Smooth muscle cell (in vitro differentiated cells): ENCODE measurements at regions not wholly inside any gene's neighbourhood (a gene's known extent, or its start where the extent isn't known, plus 50 kb on each side); places are given as distances from the start of the nearest gene placed in this dataset.

ENCODE experiments used
- DNase-seq: peaks from one replicate; lab custom pipeline; 2025; ENCODE audit not compliant: unreplicated experiment; lab: John Stamatoyannopoulos, UW
- H2AFZ ChIP-seq: fragments of 200-600 bp; sonication (generic); 2 replicates; pipeline ENCODE4 v1.6.0; 2016; ENCODE audit warnings: antibody characterized with exemption, low read depth, mild to moderate bottlenecking
- H3F3A ChIP-seq: fragments of 200-600 bp; sonication (generic); 2 replicates; pipeline ENCODE4 v1.6.0; 2017; ENCODE audit warnings: antibody characterized with exemption, low read depth
- H3K27ac ChIP-seq: fragments of 200-600 bp; sonication (generic); 2 replicates; pipeline ENCODE4 v1.5.1; 2016; ENCODE audit warnings: low read depth, mild to moderate bottlenecking
- H3K27me3 ChIP-seq: fragments of 200-600 bp; sonication (generic); 2 replicates; pipeline ENCODE4 v1.6.1; 2016; ENCODE audit warnings: low read depth, mild to moderate bottlenecking
- H3K36me3 ChIP-seq: fragments of 200-600 bp; sonication (generic); 2 replicates; pipeline ENCODE4 v1.5.1; 2016; ENCODE audit warnings: low read depth
- H3K4me1 ChIP-seq: fragments of 200-600 bp; sonication (generic); 2 replicates; pipeline ENCODE4 v1.5.1; 2016; ENCODE audit warnings: low read depth
- H3K4me2 ChIP-seq: fragments of 200-600 bp; sonication (generic); 2 replicates; pipeline ENCODE4 v1.6.0; 2016; ENCODE audit warnings: mild to moderate bottlenecking
- H3K4me3 ChIP-seq: fragments of 200-600 bp; sonication (generic); 2 replicates; pipeline ENCODE4 v1.5.1; 2016; ENCODE audit warnings: mild to moderate bottlenecking
- H3K79me2 ChIP-seq: fragments of 200-600 bp; sonication (generic); 2 replicates; pipeline ENCODE4 v1.6.0; 2016; ENCODE audit warnings: low read depth, mild to moderate bottlenecking
- H3K9ac ChIP-seq: fragments of 200-600 bp; sonication (generic); 2 replicates; pipeline ENCODE4 v1.6.0; 2016; ENCODE audit warnings: low read depth
- H3K9me3 ChIP-seq: fragments of 200-600 bp; sonication (generic); replicated peaks from 2 replicates; pipeline ENCODE4 v1.5.1; 2016; ENCODE audit warnings: low read depth
- H4K20me1 ChIP-seq: fragments of 200-600 bp; sonication (generic); 2 replicates; pipeline ENCODE4 v1.6.0; 2016; ENCODE audit warnings: low read depth
- WGBS: methylation state at CpG from one replicate; pipeline ENCODE4 v1.1.7; 2016; ENCODE audit warnings: low lambda C conversion rate; 5-methylcytosine and 5-hydroxymethylcytosine counted together
- TF ChIP-seq, protein P1 (sequence below): fragments of 200-600 bp; sonication (generic); IDR thresholded peaks from 2 replicates; pipeline ENCODE4 v1.5.1; 2017; ENCODE audit warnings: borderline replicate concordance, mild to moderate bottlenecking, antibody characterized with exemption; ENCODE audit not compliant: insufficient read depth, poor library complexity, severe bottlenecking

- Histone ChIP-seq H3K79me2 (no peaks in the 10 kb centered on the region), H2AFZ (no peak overlapping the region), H3K9ac (no peak overlapping the region), H3K27me3 (no peaks in the 10 kb centered on the region), H3K9me3 (no peaks in the 10 kb centered on the region), H3K4me2 (no peak overlapping the region), H3F3A (no peaks in the 10 kb centered on the region), H3K4me1 (peaks cover 7% of the 10 kb centered on the region), H4K20me1 (no peaks in the 10 kb centered on the region), H3K4me3 (no peak overlapping the region), H3K36me3 (no peaks in the 10 kb centered on the region), H3K27ac (no peak overlapping the region)
- WGBS, result 81% methylated on average over 7 of the region's 7 CpGs
- no peak for DNase-seq
- TF ChIP-seq, protein P1, sequence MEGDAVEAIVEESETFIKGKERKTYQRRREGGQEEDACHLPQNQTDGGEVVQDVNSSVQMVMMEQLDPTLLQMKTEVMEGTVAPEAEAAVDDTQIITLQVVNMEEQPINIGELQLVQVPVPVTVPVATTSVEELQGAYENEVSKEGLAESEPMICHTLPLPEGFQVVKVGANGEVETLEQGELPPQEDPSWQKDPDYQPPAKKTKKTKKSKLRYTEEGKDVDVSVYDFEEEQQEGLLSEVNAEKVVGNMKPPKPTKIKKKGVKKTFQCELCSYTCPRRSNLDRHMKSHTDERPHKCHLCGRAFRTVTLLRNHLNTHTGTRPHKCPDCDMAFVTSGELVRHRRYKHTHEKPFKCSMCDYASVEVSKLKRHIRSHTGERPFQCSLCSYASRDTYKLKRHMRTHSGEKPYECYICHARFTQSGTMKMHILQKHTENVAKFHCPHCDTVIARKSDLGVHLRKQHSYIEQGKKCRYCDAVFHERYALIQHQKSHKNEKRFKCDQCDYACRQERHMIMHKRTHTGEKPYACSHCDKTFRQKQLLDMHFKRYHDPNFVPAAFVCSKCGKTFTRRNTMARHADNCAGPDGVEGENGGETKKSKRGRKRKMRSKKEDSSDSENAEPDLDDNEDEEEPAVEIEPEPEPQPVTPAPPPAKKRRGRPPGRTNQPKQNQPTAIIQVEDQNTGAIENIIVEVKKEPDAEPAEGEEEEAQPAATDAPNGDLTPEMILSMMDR, result no peak
Observed at GRCh38 chr3:64992530-64993285, 304.9 kb upstream of the ADAMTS9 start.

DNA sequence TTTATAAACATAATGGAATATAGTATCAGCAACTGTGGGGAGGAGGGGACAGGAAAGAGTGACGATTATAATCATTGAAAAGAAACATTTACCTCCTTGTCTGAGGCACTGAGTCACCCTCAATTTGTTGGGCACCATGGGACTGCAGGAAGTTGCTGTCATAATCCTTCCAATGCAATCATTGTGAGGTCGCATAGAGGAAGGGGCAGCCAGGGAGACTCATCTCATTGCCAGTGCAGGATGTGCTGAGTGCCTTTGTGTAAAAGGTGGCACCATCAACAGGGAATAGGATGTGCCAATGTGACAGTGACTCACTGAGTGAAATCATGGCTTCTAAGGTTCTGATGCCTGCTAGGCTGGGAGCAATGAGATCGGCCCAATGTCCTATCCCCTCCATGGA is 300.4 kb upstream of the ADAMTS9 start:
- Histone ChIP-seq H3K9me3 (no peaks in the 10 kb centered on the region), H3F3A (peaks cover 6% of the 10 kb centered on the region), H3K27me3 (no peaks in the 10 kb centered on the region), H3K27ac (no peak overlapping the region), H3K79me2 (no peaks in the 10 kb centered on the region), H2AFZ (no peak overlapping the region), H4K20me1 (no peaks in the 10 kb centered on the region), H3K4me2 (no peak overlapping the region), H3K9ac (no peak overlapping the region), H3K36me3 (no peaks in the 10 kb centered on the region), H3K4me3 (no peak overlapping the region), H3K4me1 (peaks cover 6% of the 10 kb centered on the region)
- 55% methylated on average over 3 of the region's 3 CpGs for WGBS
- no peak for DNase-seq
- TF ChIP-seq, protein P1, result no peak

DNA sequence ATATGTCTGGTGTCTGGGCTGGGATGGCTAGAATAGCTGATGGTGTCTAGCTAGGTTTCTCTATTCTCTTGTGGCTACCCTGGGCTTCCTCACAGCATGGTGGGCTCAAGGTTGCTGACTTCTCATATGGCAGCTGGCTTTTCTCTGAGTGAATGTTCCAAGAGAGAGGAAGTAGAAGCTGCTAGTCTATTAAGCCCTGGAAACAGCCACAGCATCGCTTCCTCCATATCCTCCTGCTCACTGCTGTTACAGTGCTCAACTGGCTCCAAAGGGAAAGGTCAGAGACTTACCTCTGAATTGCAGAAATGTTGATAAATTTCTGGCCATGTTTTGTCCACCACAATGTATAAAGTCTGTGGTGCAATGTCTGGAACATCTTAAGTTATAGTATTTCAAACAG is 299.9 kb upstream of the ADAMTS9 start:
- peaks cover 7% of the 10 kb centered on the region for H3F3A ChIP-seq
- no peak overlapping the region for H3K4me3 ChIP-seq
- TF ChIP-seq, protein P1, result no peak
- no peak overlapping the region for H3K9ac ChIP-seq
- no peaks in the 10 kb centered on the region for H3K36me3 ChIP-seq
- H2AFZ ChIP-seq, result no peak overlapping the region
- H4K20me1 ChIP-seq, result no peaks in the 10 kb centered on the region
- no peaks in the 10 kb centered on the region for H3K79me2 ChIP-seq
- H3K9me3 ChIP-seq, result no peaks in the 10 kb centered on the region
- DNase-seq, result no peak
- H3K4me1 ChIP-seq, result peaks cover 6% of the 10 kb centered on the region
- H3K4me2 ChIP-seq, result no peak overlapping the region
- H3K27ac ChIP-seq, result no peak overlapping the region
- WGBS, result 96% methylated on average over 1 of the region's 1 CpG
- H3K27me3 ChIP-seq, result no peaks in the 10 kb centered on the region

GRCh38 chr3:64985072-64985471 is 297.3 kb upstream of the ADAMTS9 start:
- TF ChIP-seq, protein P1, result no peak
- 10% methylated on average over 2 of the region's 2 CpGs for WGBS

More at GRCh38 chr3:64985072-64985471, 297.3 kb upstream of the ADAMTS9 start:
- H3F3A ChIP-seq, result peaks cover 7% of the 10 kb centered on the region
- H3K9ac ChIP-seq, result no peak overlapping the region
- DNase-seq, result no peak
- H3K36me3 ChIP-seq, result no peaks in the 10 kb centered on the region
- no peak overlapping the region for H2AFZ ChIP-seq
- H3K27me3 ChIP-seq, result no peaks in the 10 kb centered on the region
- H3K9me3 ChIP-seq, result no peaks in the 10 kb centered on the region
- peak overlapping the region; percentile 42 for H3K27ac ChIP-seq
- peaks cover 6% of the 10 kb centered on the region for H3K4me1 ChIP-seq
- H3K4me3 ChIP-seq, result no peak overlapping the region
- no peaks in the 10 kb centered on the region for H4K20me1 ChIP-seq
- H3K79me2 ChIP-seq, result no peaks in the 10 kb centered on the region
- peak overlapping the region; percentile 32 for H3K4me2 ChIP-seq
